Suprapubic skin (tissue), 3 donors: ENCODE measurements at regions not wholly inside any gene's neighbourhood (a gene's known extent, or its start where the extent isn't known, plus 50 kb on each side); places are given as distances from the start of the nearest gene placed in this dataset.

ENCODE experiments used
- POLR2AphosphoS5 ChIP-seq, 3 donors: sonication (generic); formaldehyde crosslinking; IDR thresholded peaks; one replicate each; pipeline ENCODE4 v1.6.1; 2017; ENCODE audit warnings: antibody characterized with exemption in 3 of 3
- TF ChIP-seq, protein P1 (sequence below), 2 donors: fragments of 200-600 bp in 1 of 2; fragments of 450-650 bp in 1 of 2; sonication (generic) in 1 of 2; IDR thresholded peaks; one replicate each; pipeline ENCODE4 v1.5.1; 2016 to 2019; ENCODE audit warnings: antibody characterized with exemption in 2 of 2, mild to moderate bottlenecking in 1 of 2, moderate library complexity in 1 of 2

DNA sequence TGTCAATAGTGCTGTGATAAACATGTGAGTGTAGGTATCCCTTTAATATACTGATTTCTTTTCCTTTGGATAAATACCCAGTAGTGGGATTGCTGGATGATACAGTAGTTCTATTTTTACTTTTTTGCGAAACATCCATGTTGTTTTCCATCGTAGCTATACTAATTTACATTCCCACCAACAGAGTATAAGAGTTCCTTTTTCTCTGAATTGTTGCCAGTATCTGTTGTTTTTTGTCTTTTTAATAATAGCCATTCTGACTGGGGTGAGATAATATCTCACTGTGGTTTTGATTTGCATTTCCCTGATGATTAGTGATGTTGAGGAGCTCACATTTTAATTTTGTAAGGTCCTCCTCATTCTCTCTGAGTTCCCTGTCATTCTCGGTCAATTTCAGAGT, 71.1 kb upstream of the NFIL3 start:
- TF ChIP-seq POLR2AphosphoS5 (IDR thresholded peaks at IDR 0.05), result no peak
- TF ChIP-seq, protein P1, sequence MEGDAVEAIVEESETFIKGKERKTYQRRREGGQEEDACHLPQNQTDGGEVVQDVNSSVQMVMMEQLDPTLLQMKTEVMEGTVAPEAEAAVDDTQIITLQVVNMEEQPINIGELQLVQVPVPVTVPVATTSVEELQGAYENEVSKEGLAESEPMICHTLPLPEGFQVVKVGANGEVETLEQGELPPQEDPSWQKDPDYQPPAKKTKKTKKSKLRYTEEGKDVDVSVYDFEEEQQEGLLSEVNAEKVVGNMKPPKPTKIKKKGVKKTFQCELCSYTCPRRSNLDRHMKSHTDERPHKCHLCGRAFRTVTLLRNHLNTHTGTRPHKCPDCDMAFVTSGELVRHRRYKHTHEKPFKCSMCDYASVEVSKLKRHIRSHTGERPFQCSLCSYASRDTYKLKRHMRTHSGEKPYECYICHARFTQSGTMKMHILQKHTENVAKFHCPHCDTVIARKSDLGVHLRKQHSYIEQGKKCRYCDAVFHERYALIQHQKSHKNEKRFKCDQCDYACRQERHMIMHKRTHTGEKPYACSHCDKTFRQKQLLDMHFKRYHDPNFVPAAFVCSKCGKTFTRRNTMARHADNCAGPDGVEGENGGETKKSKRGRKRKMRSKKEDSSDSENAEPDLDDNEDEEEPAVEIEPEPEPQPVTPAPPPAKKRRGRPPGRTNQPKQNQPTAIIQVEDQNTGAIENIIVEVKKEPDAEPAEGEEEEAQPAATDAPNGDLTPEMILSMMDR (IDR thresholded peaks at IDR 0.05), result no peak
